ENCODE measurements at regions not wholly inside any gene's neighbourhood (a gene's known extent, or its start where the extent isn't known, plus 50 kb on each side); places are given as distances from the start of the nearest gene placed in this dataset.
A peak's percentile ranks its signal among the peaks of the same experiment; 100 is the strongest.

- H3K4me1 Mint-ChIP-seq (ENCODE audit: low read depth), result no peaks in the 10 kb centered on the region
- no peak overlapping the region for H3K27ac Mint-ChIP-seq (ENCODE audit: unreplicated experiment)
- no peak overlapping the region for H3K4me3 Mint-ChIP-seq (ENCODE audit: unreplicated experiment)
- peaks cover 4% of the 10 kb centered on the region for H3K9me3 Mint-ChIP-seq (ENCODE audit: low read depth)
- H3K27me3 Mint-ChIP-seq (ENCODE audit: low read depth), result peaks cover 7% of the 10 kb centered on the region
- no peaks in the 10 kb centered on the region for H3K36me3 Mint-ChIP-seq (ENCODE audit: low read depth)
- no peak for DNase-seq (ENCODE audit: low spot score)
- TF ChIP-seq, protein P1, sequence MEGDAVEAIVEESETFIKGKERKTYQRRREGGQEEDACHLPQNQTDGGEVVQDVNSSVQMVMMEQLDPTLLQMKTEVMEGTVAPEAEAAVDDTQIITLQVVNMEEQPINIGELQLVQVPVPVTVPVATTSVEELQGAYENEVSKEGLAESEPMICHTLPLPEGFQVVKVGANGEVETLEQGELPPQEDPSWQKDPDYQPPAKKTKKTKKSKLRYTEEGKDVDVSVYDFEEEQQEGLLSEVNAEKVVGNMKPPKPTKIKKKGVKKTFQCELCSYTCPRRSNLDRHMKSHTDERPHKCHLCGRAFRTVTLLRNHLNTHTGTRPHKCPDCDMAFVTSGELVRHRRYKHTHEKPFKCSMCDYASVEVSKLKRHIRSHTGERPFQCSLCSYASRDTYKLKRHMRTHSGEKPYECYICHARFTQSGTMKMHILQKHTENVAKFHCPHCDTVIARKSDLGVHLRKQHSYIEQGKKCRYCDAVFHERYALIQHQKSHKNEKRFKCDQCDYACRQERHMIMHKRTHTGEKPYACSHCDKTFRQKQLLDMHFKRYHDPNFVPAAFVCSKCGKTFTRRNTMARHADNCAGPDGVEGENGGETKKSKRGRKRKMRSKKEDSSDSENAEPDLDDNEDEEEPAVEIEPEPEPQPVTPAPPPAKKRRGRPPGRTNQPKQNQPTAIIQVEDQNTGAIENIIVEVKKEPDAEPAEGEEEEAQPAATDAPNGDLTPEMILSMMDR (IDR thresholded peaks at IDR 0.05), result no peak
Observed at GRCh38 chr2:122277956-122278355, 522.5 kb downstream of the TSN start.

- H3K4me1 Mint-ChIP-seq (ENCODE audit: low read depth), result no peaks in the 10 kb centered on the region
Observed at GRCh38 chr2:122300758-122301157, 545.3 kb downstream of the TSN start.

DNA sequence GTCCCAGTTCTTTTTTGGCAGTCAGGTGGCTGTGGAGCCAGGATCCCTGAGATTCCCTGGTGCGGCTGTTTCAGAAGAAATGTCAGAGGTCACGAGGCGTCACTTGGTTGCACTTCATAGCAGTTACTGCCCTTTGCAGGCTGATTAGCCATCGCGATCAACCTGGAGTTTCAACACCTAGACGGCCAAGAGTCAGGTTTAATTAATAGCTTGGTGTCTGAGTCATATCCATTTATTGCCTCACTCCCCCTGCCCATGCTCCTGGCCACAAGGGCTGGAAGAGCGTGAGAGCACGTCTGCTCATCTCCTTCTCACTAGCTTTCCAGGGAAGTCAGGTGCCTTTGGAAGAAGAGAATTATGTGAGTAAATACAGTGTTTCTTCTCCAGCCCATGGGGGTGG lies 552.3 kb downstream of the TSN start:
- Mint-ChIP-seq H3K9me3 (ENCODE audit: low read depth) (peaks cover 14% of the 10 kb centered on the region), H3K4me1 (ENCODE audit: low read depth) (no peaks in the 10 kb centered on the region), H3K4me3 (ENCODE audit: unreplicated experiment) (no peak overlapping the region), H3K36me3 (ENCODE audit: low read depth) (peaks cover 2% of the 10 kb centered on the region), H3K27me3 (ENCODE audit: low read depth) (peaks cover 2% of the 10 kb centered on the region), H3K27ac (ENCODE audit: unreplicated experiment) (no peak overlapping the region)
- no peak for DNase-seq (ENCODE audit: low spot score)
- TF ChIP-seq, protein P1 (IDR thresholded peaks at IDR 0.05), result no peak

More at GRCh38 chr2:122300758-122301157, 545.3 kb downstream of the TSN start:
- no peak overlapping the region for H3K4me3 Mint-ChIP-seq (ENCODE audit: unreplicated experiment)
- peaks cover 19% of the 10 kb centered on the region for H3K9me3 Mint-ChIP-seq (ENCODE audit: low read depth)
- TF ChIP-seq, protein P1 (IDR thresholded peaks at IDR 0.05), result peak; percentile 9
- H3K27ac Mint-ChIP-seq (ENCODE audit: unreplicated experiment), result no peak overlapping the region
- peaks cover 3% of the 10 kb centered on the region for H3K36me3 Mint-ChIP-seq (ENCODE audit: low read depth)
- DNase-seq (ENCODE audit: low spot score), result no peak
- peaks cover 3% of the 10 kb centered on the region for H3K27me3 Mint-ChIP-seq (ENCODE audit: low read depth)

GRCh38 chr2:122315306-122315705 lies 559.9 kb downstream of the TSN start:
- Mint-ChIP-seq H3K36me3 (ENCODE audit: low read depth) (no peaks in the 10 kb centered on the region), H3K27me3 (ENCODE audit: low read depth) (no peaks in the 10 kb centered on the region), H3K4me3 (ENCODE audit: unreplicated experiment) (no peak overlapping the region), H3K9me3 (ENCODE audit: low read depth) (peaks cover 6% of the 10 kb centered on the region), H3K27ac (ENCODE audit: unreplicated experiment) (no peak overlapping the region), H3K4me1 (ENCODE audit: low read depth) (no peaks in the 10 kb centered on the region)
- TF ChIP-seq, protein P1 (IDR thresholded peaks at IDR 0.05), result no peak
- no peak for DNase-seq (ENCODE audit: low spot score)

DNA sequence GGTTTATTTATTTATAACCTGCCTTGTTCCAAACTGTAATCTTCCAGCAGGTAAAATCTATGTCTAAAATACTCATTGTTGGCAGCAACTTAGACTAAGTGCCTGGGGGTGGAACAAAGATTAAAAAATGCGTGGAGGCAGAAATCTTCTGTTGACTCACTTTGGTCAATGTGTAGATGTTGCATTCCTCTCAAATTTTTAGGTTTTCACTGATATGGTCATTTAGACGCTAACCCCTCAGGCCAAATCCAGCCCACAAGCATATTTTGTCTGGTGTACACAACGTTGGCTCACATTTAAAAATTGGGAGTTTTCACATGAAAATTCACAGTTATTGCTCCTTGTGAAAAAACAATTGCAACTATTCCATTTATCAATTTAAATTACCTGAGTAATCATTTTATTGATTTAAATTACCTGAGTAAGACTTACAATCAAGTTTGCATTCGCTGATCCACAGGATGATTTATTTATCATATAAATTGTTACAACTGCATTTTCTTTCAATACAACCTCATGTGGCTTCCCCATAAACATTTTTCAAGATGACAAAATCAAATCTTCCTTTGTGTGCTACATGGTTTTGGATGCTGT lies 564.2 kb downstream of the TSN start:
- Mint-ChIP-seq H3K27ac (ENCODE audit: unreplicated experiment) (no peak overlapping the region), H3K36me3 (ENCODE audit: low read depth) (no peaks in the 10 kb centered on the region), H3K27me3 (ENCODE audit: low read depth) (no peaks in the 10 kb centered on the region), H3K9me3 (ENCODE audit: low read depth) (no peaks in the 10 kb centered on the region), H3K4me1 (ENCODE audit: low read depth) (no peaks in the 10 kb centered on the region), H3K4me3 (ENCODE audit: unreplicated experiment) (no peak overlapping the region)
- no peak for DNase-seq (ENCODE audit: low spot score)
- TF ChIP-seq, protein P1 (IDR thresholded peaks at IDR 0.05), result no peak

Measured in chondrocyte (in vitro differentiated cells).